ENCODE measurements at regions not wholly inside any gene's neighbourhood (a gene's known extent, or its start where the extent isn't known, plus 50 kb on each side); places are given as distances from the start of the nearest gene placed in this dataset.

DNA sequence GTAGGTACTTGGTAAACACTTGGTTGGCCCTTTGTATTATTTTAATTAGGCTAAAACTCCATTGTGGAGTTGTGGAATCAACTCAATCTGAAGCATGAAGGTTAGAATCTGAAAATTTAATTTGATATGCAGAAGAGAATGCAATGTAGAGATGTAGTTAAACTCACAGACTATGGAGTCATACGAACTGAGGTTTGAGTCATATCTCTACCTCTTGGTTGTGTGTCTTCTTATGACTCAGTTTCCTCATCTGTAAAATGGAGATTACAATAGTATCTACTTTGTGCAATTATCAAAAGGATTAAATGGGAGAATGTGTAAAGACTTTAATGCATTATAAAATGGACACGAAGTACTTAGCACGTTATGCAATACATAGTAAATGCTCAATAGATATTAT is 146.0 kb upstream of the IFNG-AS1 start:
- H3K36me3 ChIP-seq (ENCODE audit: control insufficient read depth in 4 of 4, insufficient read depth in 4 of 4, low read length in 4 of 4): no peaks in the 10 kb centered on the region
- DNase-seq (no peak), ATAC-seq (ENCODE audit: insufficient read depth, low FRiP score) (no peak)
- H3K27me3 ChIP-seq (ENCODE audit: control insufficient read depth in 3 of 3, insufficient read depth in 3 of 3, low read length in 2 of 3): no peaks in the 10 kb centered on the region
- H3K4me3 ChIP-seq: no peak overlapping the region
- no peaks in the 10 kb centered on the region for H3K4me1 ChIP-seq (ENCODE audit: control insufficient read depth in 5 of 5, insufficient read depth in 5 of 5, low read length in 5 of 5)
- no peak overlapping the region for H3K27ac ChIP-seq (ENCODE audit: low read depth in 1 of 2, low read length in 1 of 2)
- no peak overlapping the region for H3K9ac ChIP-seq (ENCODE audit: insufficient read depth in 1 of 2, low read length in 2 of 2)
- peaks cover 0 to 11% (median 2%) of the 10 kb centered on the region in 4 donors for H3K9me3 ChIP-seq (ENCODE audit: control insufficient read depth in 4 of 4, insufficient read depth in 3 of 4, low read length in 3 of 4)
- TF ChIP-seq, protein P1, sequence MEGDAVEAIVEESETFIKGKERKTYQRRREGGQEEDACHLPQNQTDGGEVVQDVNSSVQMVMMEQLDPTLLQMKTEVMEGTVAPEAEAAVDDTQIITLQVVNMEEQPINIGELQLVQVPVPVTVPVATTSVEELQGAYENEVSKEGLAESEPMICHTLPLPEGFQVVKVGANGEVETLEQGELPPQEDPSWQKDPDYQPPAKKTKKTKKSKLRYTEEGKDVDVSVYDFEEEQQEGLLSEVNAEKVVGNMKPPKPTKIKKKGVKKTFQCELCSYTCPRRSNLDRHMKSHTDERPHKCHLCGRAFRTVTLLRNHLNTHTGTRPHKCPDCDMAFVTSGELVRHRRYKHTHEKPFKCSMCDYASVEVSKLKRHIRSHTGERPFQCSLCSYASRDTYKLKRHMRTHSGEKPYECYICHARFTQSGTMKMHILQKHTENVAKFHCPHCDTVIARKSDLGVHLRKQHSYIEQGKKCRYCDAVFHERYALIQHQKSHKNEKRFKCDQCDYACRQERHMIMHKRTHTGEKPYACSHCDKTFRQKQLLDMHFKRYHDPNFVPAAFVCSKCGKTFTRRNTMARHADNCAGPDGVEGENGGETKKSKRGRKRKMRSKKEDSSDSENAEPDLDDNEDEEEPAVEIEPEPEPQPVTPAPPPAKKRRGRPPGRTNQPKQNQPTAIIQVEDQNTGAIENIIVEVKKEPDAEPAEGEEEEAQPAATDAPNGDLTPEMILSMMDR (IDR thresholded peaks at IDR 0.05; ENCODE audit: control extremely low read depth, extremely low read depth): no peak
- 89 to 94% methylated on average over 3 of the region's 3 CpGs for WGBS, 2 donors

DNA sequence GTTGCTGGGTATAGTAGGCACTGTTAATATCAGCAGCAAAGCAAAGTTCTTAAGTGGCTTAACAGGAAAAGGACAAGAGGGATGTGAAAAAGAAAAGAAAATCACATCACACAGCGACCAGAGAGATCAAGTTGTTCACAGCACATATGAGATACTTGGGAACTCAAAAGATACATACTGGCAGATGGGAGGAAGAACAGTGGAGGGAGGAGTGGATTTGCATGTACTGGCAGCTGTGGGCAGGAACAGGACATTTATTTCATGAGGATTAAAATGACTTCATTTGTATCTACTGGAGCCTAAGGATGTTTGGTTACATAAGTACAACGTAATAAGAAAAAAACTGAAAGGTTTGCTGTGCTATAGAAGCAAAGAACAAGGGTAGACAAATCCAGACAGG is 136.5 kb upstream of the IFNG-AS1 start:
- no peaks in the 10 kb centered on the region for H3K4me1 ChIP-seq (ENCODE audit: control insufficient read depth in 5 of 5, insufficient read depth in 5 of 5, low read length in 5 of 5)
- 76 to 85% methylated on average over 2 of the region's 2 CpGs for WGBS, 2 donors
- no peak for ATAC-seq (ENCODE audit: insufficient read depth, low FRiP score)
- H3K4me3 ChIP-seq: no peak overlapping the region
- no peaks in the 10 kb centered on the region for H3K9me3 ChIP-seq (ENCODE audit: control insufficient read depth in 4 of 4, insufficient read depth in 3 of 4, low read length in 3 of 4)
- TF ChIP-seq, protein P1 (IDR thresholded peaks at IDR 0.05; ENCODE audit: control extremely low read depth, extremely low read depth): no peak
- H3K27ac ChIP-seq (ENCODE audit: low read depth in 1 of 2, low read length in 1 of 2): no peak overlapping the region
- H3K27me3 ChIP-seq (ENCODE audit: control insufficient read depth in 3 of 3, insufficient read depth in 3 of 3, low read length in 2 of 3): no peaks in the 10 kb centered on the region
- H3K36me3 ChIP-seq (ENCODE audit: control insufficient read depth in 4 of 4, insufficient read depth in 4 of 4, low read length in 4 of 4): no peaks in the 10 kb centered on the region
- no peak for DNase-seq
- H3K9ac ChIP-seq (ENCODE audit: insufficient read depth in 1 of 2, low read length in 2 of 2): no peak overlapping the region

DNA sequence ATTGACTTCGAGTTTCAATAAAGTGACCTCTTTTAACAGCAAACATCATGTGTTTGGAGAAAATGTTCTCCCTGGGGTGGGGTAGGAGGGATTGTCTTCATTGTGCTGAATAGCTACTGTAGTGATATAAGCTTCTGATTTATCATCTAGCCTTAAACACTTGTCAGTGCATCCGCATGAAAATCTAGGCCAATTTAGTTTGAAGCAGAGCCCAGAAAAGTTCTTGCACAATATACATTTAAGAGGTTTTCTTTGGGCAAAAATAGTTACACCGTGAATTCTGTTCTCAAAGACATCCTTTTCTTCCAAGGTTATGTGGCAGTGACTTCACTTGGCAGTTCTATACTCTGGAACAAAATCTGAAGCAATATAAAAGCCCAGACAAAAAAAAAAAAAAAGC is 136.0 kb upstream of the IFNG-AS1 start:
- Histone ChIP-seq H3K9ac (ENCODE audit: insufficient read depth in 1 of 2, low read length in 2 of 2) (no peak overlapping the region), H3K9me3 (ENCODE audit: control insufficient read depth in 4 of 4, insufficient read depth in 3 of 4, low read length in 3 of 4) (no peaks in the 10 kb centered on the region), H3K4me1 (ENCODE audit: control insufficient read depth in 5 of 5, insufficient read depth in 5 of 5, low read length in 5 of 5) (no peaks in the 10 kb centered on the region), H3K36me3 (ENCODE audit: control insufficient read depth in 4 of 4, insufficient read depth in 4 of 4, low read length in 4 of 4) (no peaks in the 10 kb centered on the region), H3K27me3 (ENCODE audit: control insufficient read depth in 3 of 3, insufficient read depth in 3 of 3, low read length in 2 of 3) (no peaks in the 10 kb centered on the region), H3K27ac (ENCODE audit: low read depth in 1 of 2, low read length in 1 of 2) (no peak overlapping the region), H3K4me3 (no peak overlapping the region)
- ATAC-seq (ENCODE audit: insufficient read depth, low FRiP score) (no peak), DNase-seq (peak in 1 of 3 donors; percentile 50)
- TF ChIP-seq, protein P1 (IDR thresholded peaks at IDR 0.05; ENCODE audit: control extremely low read depth, extremely low read depth): no peak
- 54 to 79% methylated on average over 3 of the region's 3 CpGs for WGBS, 2 donors

DNA sequence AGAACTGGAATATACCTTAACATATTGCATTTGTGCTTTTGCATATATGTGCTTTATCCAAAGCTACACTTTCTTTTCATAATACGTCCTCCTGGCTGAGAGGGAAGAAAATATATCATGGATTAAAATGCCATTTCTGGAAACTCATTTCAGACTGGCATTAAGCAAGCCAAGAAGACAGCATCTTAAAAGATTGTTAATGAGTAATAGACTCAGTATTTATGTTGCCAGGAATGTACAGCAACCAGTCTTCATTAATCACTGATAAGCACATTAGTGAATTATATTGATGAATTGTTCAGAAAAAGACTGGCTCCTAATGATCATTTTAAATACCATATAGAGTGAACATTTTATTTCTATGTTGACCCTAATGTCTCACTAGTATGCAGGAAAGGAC is 134.9 kb upstream of the IFNG-AS1 start:
- Histone ChIP-seq H3K9me3 (ENCODE audit: control insufficient read depth in 4 of 4, insufficient read depth in 3 of 4, low read length in 3 of 4) (no peaks in the 10 kb centered on the region), H3K4me1 (ENCODE audit: control insufficient read depth in 5 of 5, insufficient read depth in 5 of 5, low read length in 5 of 5) (no peaks in the 10 kb centered on the region), H3K27me3 (ENCODE audit: control insufficient read depth in 3 of 3, insufficient read depth in 3 of 3, low read length in 2 of 3) (no peaks in the 10 kb centered on the region), H3K36me3 (ENCODE audit: control insufficient read depth in 4 of 4, insufficient read depth in 4 of 4, low read length in 4 of 4) (no peaks in the 10 kb centered on the region), H3K9ac (ENCODE audit: insufficient read depth in 1 of 2, low read length in 2 of 2) (no peak overlapping the region), H3K27ac (ENCODE audit: low read depth in 1 of 2, low read length in 1 of 2) (no peak overlapping the region), H3K4me3 (no peak overlapping the region)
- ATAC-seq (ENCODE audit: insufficient read depth, low FRiP score): no peak
- TF ChIP-seq, protein P1 (IDR thresholded peaks at IDR 0.05; ENCODE audit: control extremely low read depth, extremely low read depth): no peak
- no peak for DNase-seq
- 80 to 94% methylated on average over 1 of the region's 1 CpG for WGBS, 2 donors
